IPS-18a (cell line): ENCODE measurements at regions not wholly inside any gene's neighbourhood (a gene's known extent, or its start where the extent isn't known, plus 50 kb on each side); places are given as distances from the start of the nearest gene placed in this dataset.
"Not testable (repeated sequence)": the region's sequence is repeated elsewhere in the genome, so short reads cannot be mapped to it uniquely, and the experiment has no call there.

ENCODE experiments used
- H3K27ac ChIP-seq: one replicate; pipeline ENCODE4 v1.5.1; 2013; ENCODE audit warnings: low read length
- H3K27me3 ChIP-seq: one replicate; pipeline ENCODE4 v1.6.1; 2013; ENCODE audit warnings: mild to moderate bottlenecking, low read length; ENCODE audit not compliant: control insufficient read depth, insufficient read depth
- H3K36me3 ChIP-seq: one replicate; pipeline ENCODE4 v1.6.1; 2013; ENCODE audit warnings: low read depth, low read length; ENCODE audit not compliant: control insufficient read depth
- H3K4me1 ChIP-seq: one replicate; pipeline ENCODE4 v1.6.1; 2013; ENCODE audit warnings: low read depth, low read length; ENCODE audit not compliant: control insufficient read depth
- H3K4me3 ChIP-seq: one replicate; pipeline ENCODE4 v1.5.1; 2013; ENCODE audit warnings: low read length
- H3K9ac ChIP-seq: one replicate; pipeline ENCODE4 v1.6.1; 2013; ENCODE audit warnings: mild to moderate bottlenecking, low read length, moderate library complexity
- H3K9me3 ChIP-seq: one replicate; pipeline ENCODE4 v1.6.1; 2013; ENCODE audit warnings: low read depth, low read length; ENCODE audit not compliant: control insufficient read depth

- Histone ChIP-seq H3K27me3 (no peaks in the 10 kb centered on the region), H3K9me3 (no peaks in the 10 kb centered on the region), H3K9ac (no peak overlapping the region), H3K27ac (no peak overlapping the region), H3K4me3 (no peak overlapping the region), H3K4me1 (no peaks in the 10 kb centered on the region), H3K36me3 (no peaks in the 10 kb centered on the region)
Measured at GRCh38 chr1:198845271-198845670, 206.4 kb downstream of the PTPRC start.

- no peak overlapping the region for H3K9ac ChIP-seq
- no peak overlapping the region for H3K27ac ChIP-seq
- H3K4me3 ChIP-seq, result no peak overlapping the region
- H3K27me3 ChIP-seq, result no peaks in the 10 kb centered on the region
- no peaks in the 10 kb centered on the region for H3K36me3 ChIP-seq
- H3K4me1 ChIP-seq, result no peaks in the 10 kb centered on the region
- no peaks in the 10 kb centered on the region for H3K9me3 ChIP-seq
Measured at GRCh38 chr1:198845851-198846250, 207.0 kb downstream of the PTPRC start.

- no peak overlapping the region for H3K4me3 ChIP-seq
- H3K4me1 ChIP-seq, result no peaks in the 10 kb centered on the region
- no peak overlapping the region for H3K9ac ChIP-seq
- no peak overlapping the region for H3K27ac ChIP-seq
- no peaks in the 10 kb centered on the region for H3K27me3 ChIP-seq
- H3K36me3 ChIP-seq, result no peaks in the 10 kb centered on the region
- no peaks in the 10 kb centered on the region for H3K9me3 ChIP-seq
Measured at GRCh38 chr1:198846556-198846955, 207.7 kb downstream of the PTPRC start.

GRCh38 chr1:198848206-198848605, 209.4 kb downstream of the PTPRC start:
- H3K9me3 ChIP-seq, result no peaks in the 10 kb centered on the region
- H3K36me3 ChIP-seq, result no peaks in the 10 kb centered on the region
- no peak overlapping the region for H3K9ac ChIP-seq
- H3K4me3 ChIP-seq, result no peak overlapping the region
- no peak overlapping the region for H3K27ac ChIP-seq
- no peaks in the 10 kb centered on the region for H3K4me1 ChIP-seq
- no peaks in the 10 kb centered on the region for H3K27me3 ChIP-seq

GRCh38 chr1:198848649-198849048, 209.8 kb downstream of the PTPRC start:
- Histone ChIP-seq H3K27ac (no peak overlapping the region), H3K4me1 (no peaks in the 10 kb centered on the region), H3K4me3 (no peak overlapping the region), H3K27me3 (no peaks in the 10 kb centered on the region), H3K9ac (no peak overlapping the region), H3K36me3 (no peaks in the 10 kb centered on the region), H3K9me3 (no peaks in the 10 kb centered on the region)

GRCh38 chr1:198849093-198849492, 210.3 kb downstream of the PTPRC start:
- Histone ChIP-seq H3K9ac (no peak overlapping the region), H3K9me3 (no peaks in the 10 kb centered on the region), H3K4me1 (no peaks in the 10 kb centered on the region), H3K36me3 (no peaks in the 10 kb centered on the region), H3K4me3 (no peak overlapping the region), H3K27ac (no peak overlapping the region), H3K27me3 (no peaks in the 10 kb centered on the region)

- no peaks in the 10 kb centered on the region for H3K27me3 ChIP-seq
- no peaks in the 10 kb centered on the region for H3K9me3 ChIP-seq
- no peak overlapping the region for H3K27ac ChIP-seq
- H3K36me3 ChIP-seq, result no peaks in the 10 kb centered on the region
- H3K9ac ChIP-seq, result no peak overlapping the region
- H3K4me3 ChIP-seq, result no peak overlapping the region
- H3K4me1 ChIP-seq, result no peaks in the 10 kb centered on the region
Measured at GRCh38 chr1:198850196-198850595, 211.4 kb downstream of the PTPRC start.

- H3K4me1 ChIP-seq, H3K4me3 ChIP-seq, H3K36me3 ChIP-seq, H3K9ac ChIP-seq, H3K9me3 ChIP-seq, H3K27me3 ChIP-seq, H3K27ac ChIP-seq: not testable (repeated sequence)
Measured at GRCh38 chr1:198850966-198851365, 212.1 kb downstream of the PTPRC start.

GRCh38 chr1:198856601-198857000, 217.8 kb downstream of the PTPRC start:
- Histone ChIP-seq H3K27me3 (no peaks in the 10 kb centered on the region), H3K4me1 (no peaks in the 10 kb centered on the region), H3K36me3 (no peaks in the 10 kb centered on the region), H3K9ac (no peak overlapping the region), H3K4me3 (no peak overlapping the region), H3K27ac (no peak overlapping the region), H3K9me3 (no peaks in the 10 kb centered on the region)

GRCh38 chr1:198858033-198858432, 219.2 kb downstream of the PTPRC start:
- H3K36me3 ChIP-seq, result no peaks in the 10 kb centered on the region
- no peaks in the 10 kb centered on the region for H3K27me3 ChIP-seq
- no peaks in the 10 kb centered on the region for H3K9me3 ChIP-seq
- H3K9ac ChIP-seq, result no peak overlapping the region
- no peak overlapping the region for H3K27ac ChIP-seq
- H3K4me3 ChIP-seq, result no peak overlapping the region
- no peaks in the 10 kb centered on the region for H3K4me1 ChIP-seq

- Histone ChIP-seq H3K9ac (no peak overlapping the region), H3K36me3 (no peaks in the 10 kb centered on the region), H3K27me3 (no peaks in the 10 kb centered on the region), H3K27ac (no peak overlapping the region), H3K4me3 (no peak overlapping the region), H3K4me1 (no peaks in the 10 kb centered on the region), H3K9me3 (no peaks in the 10 kb centered on the region)
Measured at GRCh38 chr1:198860371-198860770, 221.5 kb downstream of the PTPRC start.

GRCh38 chr1:198861636-198862035, 222.8 kb downstream of the PTPRC start:
- H3K36me3 ChIP-seq, result no peaks in the 10 kb centered on the region
- no peak overlapping the region for H3K9ac ChIP-seq
- no peak overlapping the region for H3K27ac ChIP-seq
- no peaks in the 10 kb centered on the region for H3K9me3 ChIP-seq
- H3K4me3 ChIP-seq, result no peak overlapping the region
- no peaks in the 10 kb centered on the region for H3K4me1 ChIP-seq
- no peaks in the 10 kb centered on the region for H3K27me3 ChIP-seq
